ENCODE measurements at regions not wholly inside any gene's neighbourhood (a gene's known extent, or its start where the extent isn't known, plus 50 kb on each side); places are given as distances from the start of the nearest gene placed in this dataset.

GRCh38 chr13:86830046-86830445 lies 841.1 kb upstream of the SLITRK5 start:
- Mint-ChIP-seq H3K27ac (no peak overlapping the region), H3K9me3 (peaks cover 8% of the 10 kb centered on the region), H3K4me3 (no peak overlapping the region), H3K4me1 (no peaks in the 10 kb centered on the region), H3K36me3 (ENCODE audit: low read depth) (no peaks in the 10 kb centered on the region), H3K27me3 (no peaks in the 10 kb centered on the region)
- DNase-seq: no peak
- ChIA-PET CTCF (no interaction called here), POLR2A (no interaction called here)

GRCh38 chr13:86831084-86831483 lies 840.1 kb upstream of the SLITRK5 start:
- H3K9me3 Mint-ChIP-seq: peaks cover 16% of the 10 kb centered on the region
- H3K4me1 Mint-ChIP-seq: no peaks in the 10 kb centered on the region
- H3K27me3 Mint-ChIP-seq: no peaks in the 10 kb centered on the region
- DNase-seq: no peak
- peaks cover 2% of the 10 kb centered on the region for H3K36me3 Mint-ChIP-seq (ENCODE audit: low read depth)
- CTCF ChIA-PET: no interaction called here
- POLR2A ChIA-PET: no interaction called here
- H3K27ac Mint-ChIP-seq: peak overlapping the region; percentile 14
- no peak overlapping the region for H3K4me3 Mint-ChIP-seq

DNA sequence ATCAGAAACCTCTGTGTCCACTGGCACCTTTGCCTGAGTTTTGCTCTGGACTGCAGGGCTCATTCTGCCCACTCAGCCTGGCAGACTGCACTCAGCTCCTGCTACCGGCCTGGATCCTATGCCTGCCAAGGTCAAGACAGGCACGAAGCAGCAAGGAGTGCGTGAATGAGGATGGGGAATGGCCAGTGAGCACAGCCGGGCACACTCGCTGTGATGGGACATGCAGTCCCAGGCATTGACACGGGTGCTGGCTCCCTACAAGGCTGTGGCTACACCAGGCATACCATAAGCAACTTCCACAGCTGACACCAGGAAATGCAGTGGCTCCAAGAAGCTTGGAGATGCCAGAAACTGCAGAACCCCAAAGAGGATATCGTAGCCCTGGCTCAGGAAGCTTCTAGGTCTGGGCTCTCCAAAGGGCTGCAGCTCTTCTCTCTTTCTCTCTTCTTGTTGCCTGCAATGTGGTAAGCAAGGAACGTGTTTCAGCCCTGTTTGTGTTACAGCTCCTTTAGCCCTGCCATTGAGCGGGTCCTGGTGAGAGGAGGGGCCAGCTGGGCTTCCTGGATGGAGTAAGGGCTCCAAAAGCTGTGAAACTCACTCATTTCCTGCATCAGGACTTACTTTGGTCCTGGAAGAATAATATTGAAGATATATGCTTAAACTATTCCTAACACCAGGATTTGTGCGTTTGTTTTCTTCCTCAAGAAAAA lies 832.6 kb upstream of the SLITRK5 start:
- peaks cover 19% of the 10 kb centered on the region for H3K9me3 Mint-ChIP-seq
- H3K36me3 Mint-ChIP-seq (ENCODE audit: low read depth): peaks cover 7% of the 10 kb centered on the region
- no peaks in the 10 kb centered on the region for H3K4me1 Mint-ChIP-seq
- ChIA-PET POLR2A (no interaction called here), CTCF (no interaction called here)
- DNase-seq: no peak
- H3K27ac Mint-ChIP-seq: no peak overlapping the region
- H3K27me3 Mint-ChIP-seq: no peaks in the 10 kb centered on the region
- H3K4me3 Mint-ChIP-seq: no peak overlapping the region

DNA sequence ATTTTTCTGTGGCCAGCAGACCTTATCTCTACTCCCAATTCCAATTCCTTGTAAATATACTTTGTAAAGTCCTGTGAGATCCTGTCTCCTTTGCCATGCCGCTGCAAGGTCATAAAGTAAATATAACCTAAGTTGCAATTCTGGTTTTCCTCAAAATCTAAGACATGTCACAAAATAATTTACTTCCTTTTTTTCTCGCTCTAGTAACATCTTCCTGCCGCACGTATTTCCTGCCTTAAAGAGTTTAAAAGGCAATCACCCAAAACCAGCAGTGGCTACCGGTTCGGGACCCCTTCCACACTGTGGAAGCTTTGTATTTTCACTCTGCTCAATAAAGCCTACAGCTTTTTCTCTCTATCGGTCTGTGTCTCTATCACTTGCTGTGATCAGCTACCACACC lies 832.0 kb upstream of the SLITRK5 start:
- Mint-ChIP-seq H3K4me3 (no peak overlapping the region), H3K4me1 (no peaks in the 10 kb centered on the region), H3K36me3 (ENCODE audit: low read depth) (peaks cover 7% of the 10 kb centered on the region), H3K27ac (no peak overlapping the region), H3K9me3 (peaks cover 19% of the 10 kb centered on the region), H3K27me3 (no peaks in the 10 kb centered on the region)
- CTCF ChIA-PET: no interaction called here
- no peak for DNase-seq
- POLR2A ChIA-PET: no interaction called here

- ChIA-PET CTCF (no interaction called here), POLR2A (no interaction called here)
- DNase-seq: no peak
- peaks cover 5% of the 10 kb centered on the region for H3K36me3 Mint-ChIP-seq (ENCODE audit: low read depth)
- no peak overlapping the region for H3K27ac Mint-ChIP-seq
- no peaks in the 10 kb centered on the region for H3K27me3 Mint-ChIP-seq
- H3K9me3 Mint-ChIP-seq: peaks cover 13% of the 10 kb centered on the region
- no peaks in the 10 kb centered on the region for H3K4me1 Mint-ChIP-seq
- no peak overlapping the region for H3K4me3 Mint-ChIP-seq
These were observed 830.6 kb upstream of the SLITRK5 start for GRCh38 chr13:86840250-86841191.

DNA sequence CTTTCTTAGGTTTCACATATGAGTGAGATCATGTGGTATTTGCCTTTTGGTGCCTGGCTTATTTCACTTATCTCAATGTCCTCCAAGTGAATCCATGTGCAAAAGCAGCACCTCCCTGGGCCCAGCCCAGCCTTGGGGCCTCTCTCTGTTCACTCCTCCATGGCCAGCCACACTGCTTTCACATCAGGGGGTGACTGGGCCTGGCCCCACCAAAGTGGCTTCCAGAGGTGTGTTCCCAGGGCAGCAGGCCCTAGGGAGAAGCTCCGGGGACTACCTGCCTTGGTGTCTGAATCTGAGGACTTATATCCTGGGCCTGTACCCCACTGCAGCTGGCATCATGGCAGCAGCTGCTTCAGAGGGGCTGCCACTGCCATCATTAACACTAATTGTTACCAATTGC lies 829.9 kb upstream of the SLITRK5 start:
- DNase-seq: no peak
- ChIA-PET POLR2A (no interaction called here), CTCF (no interaction called here)
- no peak overlapping the region for H3K4me3 Mint-ChIP-seq
- peaks cover 5% of the 10 kb centered on the region for H3K36me3 Mint-ChIP-seq (ENCODE audit: low read depth)
- H3K27ac Mint-ChIP-seq: no peak overlapping the region
- no peaks in the 10 kb centered on the region for H3K4me1 Mint-ChIP-seq
- H3K9me3 Mint-ChIP-seq: peaks cover 10% of the 10 kb centered on the region
- no peaks in the 10 kb centered on the region for H3K27me3 Mint-ChIP-seq

DNA sequence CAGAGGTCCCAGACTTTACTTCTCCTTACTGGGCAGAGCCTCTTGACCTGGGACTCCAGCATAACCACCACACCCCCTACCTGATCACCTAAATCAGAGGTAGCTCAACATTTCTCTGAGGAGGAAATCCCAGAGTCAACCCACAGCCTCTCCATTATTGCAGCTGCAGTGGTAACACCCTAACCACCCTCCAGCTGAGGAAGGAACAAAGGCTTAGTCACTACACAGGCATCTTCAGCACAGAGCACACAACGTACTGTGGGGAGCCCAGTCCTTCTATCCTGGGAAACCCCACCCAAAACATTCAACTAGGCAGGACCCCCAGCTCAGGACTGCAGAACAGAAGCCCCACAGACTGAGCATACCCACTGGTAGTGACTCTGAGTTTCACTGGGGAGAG lies 824.7 kb upstream of the SLITRK5 start:
- CTCF ChIA-PET: no interaction called here
- no peak overlapping the region for H3K27ac Mint-ChIP-seq
- DNase-seq: no peak
- no peaks in the 10 kb centered on the region for H3K27me3 Mint-ChIP-seq
- POLR2A ChIA-PET: no interaction called here
- H3K4me3 Mint-ChIP-seq: no peak overlapping the region
- peaks cover 11% of the 10 kb centered on the region for H3K9me3 Mint-ChIP-seq
- no peaks in the 10 kb centered on the region for H3K36me3 Mint-ChIP-seq (ENCODE audit: low read depth)
- H3K4me1 Mint-ChIP-seq: no peaks in the 10 kb centered on the region

- Mint-ChIP-seq H3K27ac (no peak overlapping the region), H3K27me3 (no peaks in the 10 kb centered on the region), H3K4me3 (no peak overlapping the region), H3K9me3 (peaks cover 14% of the 10 kb centered on the region), H3K4me1 (no peaks in the 10 kb centered on the region), H3K36me3 (ENCODE audit: low read depth) (no peaks in the 10 kb centered on the region)
- CTCF ChIA-PET: no interaction called here
- DNase-seq: no peak
- POLR2A ChIA-PET: no interaction called here
These were observed 822.5 kb upstream of the SLITRK5 start for GRCh38 chr13:86848716-86849115.

DNA sequence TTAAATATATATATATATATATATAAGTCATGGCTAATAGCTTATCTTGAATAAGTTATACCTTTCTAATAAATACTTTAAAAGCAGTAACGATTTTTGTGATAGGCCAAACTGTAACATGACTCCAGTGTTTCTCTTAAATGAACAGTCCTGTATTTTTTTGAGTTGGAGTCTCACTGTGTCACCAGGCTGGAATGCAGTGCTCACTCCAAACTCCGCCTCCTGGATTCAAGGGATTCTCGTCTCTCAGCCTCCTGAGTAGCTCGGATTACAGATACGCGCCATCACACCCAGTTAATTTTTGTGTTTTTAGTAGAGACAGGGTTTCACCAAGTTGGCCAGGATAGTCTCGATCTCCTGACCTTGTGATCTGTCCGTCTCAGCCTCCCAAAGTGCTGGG lies 814.2 kb upstream of the SLITRK5 start:
- no peaks in the 10 kb centered on the region for H3K36me3 Mint-ChIP-seq (ENCODE audit: low read depth)
- no peaks in the 10 kb centered on the region for H3K27me3 Mint-ChIP-seq
- DNase-seq: no peak
- H3K27ac Mint-ChIP-seq: no peak overlapping the region
- POLR2A ChIA-PET: no interaction called here
- CTCF ChIA-PET: no interaction called here
- H3K4me3 Mint-ChIP-seq: no peak overlapping the region
- H3K4me1 Mint-ChIP-seq: no peaks in the 10 kb centered on the region
- H3K9me3 Mint-ChIP-seq: peaks cover 4% of the 10 kb centered on the region

DNA sequence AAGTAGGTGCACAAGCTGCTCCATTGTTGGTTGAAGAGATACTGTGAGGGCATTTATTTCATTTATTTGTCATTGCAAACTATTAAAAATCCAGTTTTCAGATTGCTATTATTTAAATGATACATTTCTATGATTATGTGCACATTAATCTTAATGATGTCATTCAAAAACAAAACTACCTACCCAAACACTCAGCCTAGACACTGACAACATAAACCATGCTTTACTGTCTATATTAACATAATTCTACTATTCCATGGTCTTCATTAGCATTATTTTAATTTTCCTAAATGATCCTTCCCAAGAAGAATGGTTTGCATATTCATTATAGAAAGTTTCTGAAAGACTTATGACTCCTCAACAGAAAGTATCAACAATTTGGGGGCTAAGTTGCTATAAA lies 813.0 kb upstream of the SLITRK5 start:
- H3K4me1 Mint-ChIP-seq: no peaks in the 10 kb centered on the region
- POLR2A ChIA-PET: no interaction called here
- H3K4me3 Mint-ChIP-seq: no peak overlapping the region
- no peak for DNase-seq
- peaks cover 5% of the 10 kb centered on the region for H3K9me3 Mint-ChIP-seq
- H3K27ac Mint-ChIP-seq: no peak overlapping the region
- H3K27me3 Mint-ChIP-seq: no peaks in the 10 kb centered on the region
- H3K36me3 Mint-ChIP-seq (ENCODE audit: low read depth): no peaks in the 10 kb centered on the region
- CTCF ChIA-PET: no interaction called here

DNA sequence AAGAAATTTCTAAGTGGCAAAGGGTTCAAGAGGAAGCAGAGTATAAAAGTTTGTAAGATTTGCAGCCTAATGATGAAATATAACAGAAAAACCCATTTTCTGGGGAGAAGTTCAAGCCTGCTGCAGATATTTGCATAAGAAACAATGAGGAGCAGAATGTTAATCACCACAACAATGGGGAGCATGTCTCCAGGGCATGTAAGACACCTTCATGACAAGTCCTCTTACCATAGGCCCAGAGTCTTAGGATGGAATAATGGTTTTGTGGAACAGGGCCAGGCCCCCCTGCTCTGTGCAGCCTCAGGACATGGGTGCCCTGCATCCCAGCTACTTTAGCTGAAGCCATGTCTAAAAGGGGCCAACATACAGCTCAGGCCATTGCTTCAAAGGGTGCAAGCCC lies 809.0 kb upstream of the SLITRK5 start:
- Mint-ChIP-seq H3K9me3 (peaks cover 6% of the 10 kb centered on the region), H3K4me3 (no peak overlapping the region), H3K27ac (no peak overlapping the region), H3K27me3 (no peaks in the 10 kb centered on the region), H3K4me1 (no peaks in the 10 kb centered on the region), H3K36me3 (ENCODE audit: low read depth) (no peaks in the 10 kb centered on the region)
- ChIA-PET CTCF (no interaction called here), POLR2A (no interaction called here)
- DNase-seq: no peak

DNA sequence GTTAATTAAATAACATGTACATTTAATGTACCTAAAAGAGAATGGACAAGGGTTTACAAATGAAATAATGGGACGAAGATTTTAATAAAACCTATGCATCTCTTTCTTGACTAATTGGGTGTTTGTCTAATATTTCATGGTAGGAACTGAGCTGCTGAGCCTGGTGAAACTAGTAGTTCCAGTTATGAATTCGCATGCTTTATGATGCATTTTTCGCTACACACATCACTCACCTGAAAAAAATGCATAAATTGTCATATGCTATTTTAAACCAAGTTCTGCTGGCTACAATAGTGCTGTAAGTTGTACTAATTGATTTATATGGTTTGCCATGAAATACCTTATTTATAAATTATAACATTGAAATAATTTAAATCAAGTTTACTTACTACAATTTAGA lies 806.8 kb upstream of the SLITRK5 start:
- Mint-ChIP-seq H3K27ac (no peak overlapping the region), H3K27me3 (no peaks in the 10 kb centered on the region), H3K9me3 (peaks cover 6% of the 10 kb centered on the region), H3K36me3 (ENCODE audit: low read depth) (no peaks in the 10 kb centered on the region), H3K4me3 (no peak overlapping the region), H3K4me1 (no peaks in the 10 kb centered on the region)
- POLR2A ChIA-PET: no interaction called here
- DNase-seq: no peak
- CTCF ChIA-PET: no interaction called here

DNA sequence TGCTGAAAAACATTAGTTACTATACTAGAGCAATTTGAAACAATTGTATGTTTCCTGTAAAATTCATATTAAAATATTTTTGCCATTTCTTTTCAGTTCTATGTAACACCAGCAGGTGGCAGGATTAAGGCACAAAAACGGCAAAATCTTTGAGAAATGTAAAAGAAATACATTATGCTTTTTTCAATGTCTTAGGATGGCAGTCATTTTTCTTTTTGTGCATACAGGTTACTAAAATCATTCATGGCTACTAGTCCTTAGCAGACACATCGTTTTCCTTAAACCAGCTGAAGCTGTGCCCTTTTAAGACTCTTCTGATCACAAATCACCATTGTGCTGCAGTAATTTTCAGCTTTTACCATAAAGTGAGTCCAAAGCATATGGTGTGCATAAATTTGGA lies 800.7 kb upstream of the SLITRK5 start:
- no peak overlapping the region for H3K27ac Mint-ChIP-seq
- H3K4me1 Mint-ChIP-seq: no peaks in the 10 kb centered on the region
- DNase-seq: no peak
- no peak overlapping the region for H3K4me3 Mint-ChIP-seq
- ChIA-PET POLR2A (no interaction called here), CTCF (no interaction called here)
- H3K9me3 Mint-ChIP-seq: no peaks in the 10 kb centered on the region
- H3K36me3 Mint-ChIP-seq (ENCODE audit: low read depth): no peaks in the 10 kb centered on the region
- no peaks in the 10 kb centered on the region for H3K27me3 Mint-ChIP-seq

GRCh38 chr13:86877441-86877840 lies 793.7 kb upstream of the SLITRK5 start:
- Mint-ChIP-seq H3K27ac (no peak overlapping the region), H3K4me3 (no peak overlapping the region), H3K9me3 (peaks cover 2% of the 10 kb centered on the region), H3K27me3 (no peaks in the 10 kb centered on the region), H3K4me1 (no peaks in the 10 kb centered on the region), H3K36me3 (ENCODE audit: low read depth) (no peaks in the 10 kb centered on the region)
- ChIA-PET POLR2A (no interaction called here), CTCF (no interaction called here)
- no peak for DNase-seq
